ENCODE measurements at regions not wholly inside any gene's neighbourhood (a gene's known extent, or its start where the extent isn't known, plus 50 kb on each side); places are given as distances from the start of the nearest gene placed in this dataset.

GRCh38 chr9:106339882-106340281 lies 523.1 kb upstream of the ZNF462 start:
- no peak for DNase-seq
- Histone ChIP-seq H3K9me3 (replicated peaks; ENCODE audit: insufficient read depth, low read length) (no peaks in the 10 kb centered on the region), H3K36me3 (replicated peaks; ENCODE audit: insufficient read depth, low read length) (no peaks in the 10 kb centered on the region), H2AFZ (ENCODE audit: low read length) (no peak overlapping the region), H3K4me1 (ENCODE audit: low read length) (no peaks in the 10 kb centered on the region), H4K20me1 (ENCODE audit: insufficient read depth, low read length) (no peaks in the 10 kb centered on the region), H3K9me2 (replicated peaks; ENCODE audit: insufficient read depth, low read length) (no peaks in the 10 kb centered on the region), H3F3A (ENCODE audit: insufficient read depth, low read length) (no peaks in the 10 kb centered on the region), H3K4me3 (ENCODE audit: low read length) (no peak overlapping the region), H3K79me2 (ENCODE audit: low read length) (no peaks in the 10 kb centered on the region), H3K27ac (ENCODE audit: low read length) (no peak overlapping the region), H3K4me2 (ENCODE audit: low read depth, low read length) (no peak overlapping the region), H3K27me3 (replicated peaks; ENCODE audit: insufficient read depth, low read length) (no peaks in the 10 kb centered on the region), H3K9ac (ENCODE audit: low read length) (no peak overlapping the region)
- TF ChIP-seq EZH2 (optimal IDR thresholded peaks at IDR 0.05; ENCODE audit: low read depth, low read length) (no peak), CTCF (IDR thresholded peaks at IDR 0.05; ENCODE audit: low read length) (no peak), EZH2phosphoT487 (IDR thresholded peaks at IDR 0.05; ENCODE audit: low read length) (no peak)

- TF ChIP-seq EZH2 (optimal IDR thresholded peaks at IDR 0.05; ENCODE audit: low read depth, low read length) = no peak
- TF ChIP-seq EZH2phosphoT487 (IDR thresholded peaks at IDR 0.05; ENCODE audit: low read length) = no peak
- no peak for TF ChIP-seq CTCF (IDR thresholded peaks at IDR 0.05; ENCODE audit: low read length)
- Histone ChIP-seq H4K20me1 (ENCODE audit: insufficient read depth, low read length) (no peaks in the 10 kb centered on the region), H3K9ac (ENCODE audit: low read length) (no peak overlapping the region), H3K4me1 (ENCODE audit: low read length) (peaks cover 5% of the 10 kb centered on the region; the same call in 1 of the 2 replicates), H3K4me3 (ENCODE audit: low read length) (no peak overlapping the region), H3K4me2 (ENCODE audit: low read depth, low read length) (no peak overlapping the region), H3K27ac (ENCODE audit: low read length) (no peak overlapping the region), H3K9me2 (replicated peaks; ENCODE audit: insufficient read depth, low read length) (no peaks in the 10 kb centered on the region), H3K36me3 (replicated peaks; ENCODE audit: insufficient read depth, low read length) (no peaks in the 10 kb centered on the region), H3K9me3 (replicated peaks; ENCODE audit: insufficient read depth, low read length) (no peaks in the 10 kb centered on the region), H3K27me3 (replicated peaks; ENCODE audit: insufficient read depth, low read length) (no peaks in the 10 kb centered on the region), H2AFZ (ENCODE audit: low read length) (no peak overlapping the region), H3F3A (ENCODE audit: insufficient read depth, low read length) (no peaks in the 10 kb centered on the region), H3K79me2 (ENCODE audit: low read length) (no peaks in the 10 kb centered on the region)
- DNase-seq = no peak
Measured at GRCh38 chr9:106350777-106351176, 512.2 kb upstream of the ZNF462 start.

DNA sequence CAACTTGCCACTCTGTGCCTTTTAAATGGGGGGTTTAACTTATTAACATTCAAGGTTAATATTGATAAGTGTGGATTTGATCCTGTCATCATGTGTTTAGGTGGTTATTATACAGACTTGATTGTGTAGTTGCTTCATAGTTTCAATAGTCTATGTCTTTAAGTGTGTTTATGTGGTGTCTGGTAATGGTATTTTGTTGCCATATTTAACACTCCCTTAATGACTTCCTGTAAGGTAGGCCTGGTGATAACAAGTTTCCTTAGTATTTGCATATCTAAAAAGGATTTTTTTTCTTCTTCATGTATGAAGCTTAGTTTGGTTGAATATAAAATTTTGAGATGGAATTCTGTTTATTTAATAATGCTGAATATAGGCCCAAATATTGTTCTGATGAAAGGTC lies 506.0 kb upstream of the ZNF462 start:
- Histone ChIP-seq H3K4me1 (ENCODE audit: low read length) (peaks cover 5% of the 10 kb centered on the region; the same call in 1 of the 2 replicates), H3K9ac (ENCODE audit: low read length) (no peak overlapping the region), H3K9me2 (replicated peaks; ENCODE audit: insufficient read depth, low read length) (no peaks in the 10 kb centered on the region), H3K79me2 (ENCODE audit: low read length) (no peaks in the 10 kb centered on the region), H3K4me2 (ENCODE audit: low read depth, low read length) (no peak overlapping the region), H3K27me3 (replicated peaks; ENCODE audit: insufficient read depth, low read length) (no peaks in the 10 kb centered on the region), H2AFZ (ENCODE audit: low read length) (no peak overlapping the region), H3K9me3 (replicated peaks; ENCODE audit: insufficient read depth, low read length) (no peaks in the 10 kb centered on the region), H4K20me1 (ENCODE audit: insufficient read depth, low read length) (no peaks in the 10 kb centered on the region), H3F3A (ENCODE audit: insufficient read depth, low read length) (no peaks in the 10 kb centered on the region), H3K27ac (ENCODE audit: low read length) (no peak overlapping the region), H3K36me3 (replicated peaks; ENCODE audit: insufficient read depth, low read length) (no peaks in the 10 kb centered on the region), H3K4me3 (ENCODE audit: low read length) (no peak overlapping the region)
- TF ChIP-seq EZH2 (optimal IDR thresholded peaks at IDR 0.05; ENCODE audit: low read depth, low read length) (no peak), CTCF (IDR thresholded peaks at IDR 0.05; ENCODE audit: low read length) (no peak), EZH2phosphoT487 (IDR thresholded peaks at IDR 0.05; ENCODE audit: low read length) (no peak)
- no peak for DNase-seq

Measured in MM.1S (cell line).